GM13976 (cell line): ENCODE measurements at regions not wholly inside any gene's neighbourhood (a gene's known extent, or its start where the extent isn't known, plus 50 kb on each side); places are given as distances from the start of the nearest gene placed in this dataset.

Experiments used
- DNase-seq: peaks from one replicate; pipeline ENCODE4 v3.0.0; 2012; ENCODE audit warnings: low spot score
- CTCF ChIP-seq: IDR thresholded peaks from 2 replicates; pipeline ENCODE4 v1.5.1; 2012; ENCODE audit warnings: borderline replicate concordance, mild to moderate bottlenecking; ENCODE audit not compliant: insufficient read depth; ENCODE audit errors: extremely low read depth, missing control alignments, control extremely low read depth
- in situ Hi-C: fragments of 300-500 bp; cut with MboI; formaldehyde crosslinking; loops from one replicate; pipeline ENCODE4 v1.12.0; 2022; ENCODE audit warnings: low sequenced_read_pairs, mixed read lengths, inconsistent platforms; ENCODE audit not compliant: unreplicated experiment

- in situ Hi-C loops, result no loop called here
These were observed 318.5 kb upstream of the TNP1 start for GRCh38 chr2:217178341-217178740.

GRCh38 chr2:217177720-217178119 is 317.9 kb upstream of the TNP1 start:
- no peak for TF ChIP-seq CTCF

More at GRCh38 chr2:217178341-217178740, 318.5 kb upstream of the TNP1 start:
- TF ChIP-seq CTCF, result no peak
- DNase-seq, result no peak

GRCh38 chr2:217171874-217172273 is 312.0 kb upstream of the TNP1 start:
- DNase-seq, result no peak
- in situ Hi-C loops, result loop anchor here (25.0 kb wide), 1 partner anchor 540 kb away; no protein-coding TSS in a partner anchor
- no peak for TF ChIP-seq CTCF

More at GRCh38 chr2:217177720-217178119, 317.9 kb upstream of the TNP1 start:
- DNase-seq, result no peak
- in situ Hi-C loops, result no loop called here

- DNase-seq, result no peak
These were observed 308.6 kb upstream of the TNP1 start for GRCh38 chr2:217168496-217168895.

GRCh38 chr2:217167531-217167930 is 307.7 kb upstream of the TNP1 start:
- in situ Hi-C loops, result loop anchor here (25.0 kb wide), 1 partner anchor 545 kb away; no protein-coding TSS in a partner anchor
- DNase-seq, result no peak
- no peak for TF ChIP-seq CTCF

More at GRCh38 chr2:217168496-217168895, 308.6 kb upstream of the TNP1 start:
- in situ Hi-C loops, result loop anchor here (25.0 kb wide), 1 partner anchor 544 kb away; no protein-coding TSS in a partner anchor
- no peak for TF ChIP-seq CTCF

- in situ Hi-C loops, result loop anchor here (25.0 kb wide), 1 partner anchor 546 kb away; no protein-coding TSS in a partner anchor
- no peak for DNase-seq
These were observed 306.5 kb upstream of the TNP1 start for GRCh38 chr2:217166241-217166850.

More at GRCh38 chr2:217166241-217166850, 306.5 kb upstream of the TNP1 start:
- peak; percentile 38 for TF ChIP-seq CTCF
